ENCODE measurements at regions not wholly inside any gene's neighbourhood (a gene's known extent, or its start where the extent isn't known, plus 50 kb on each side); places are given as distances from the start of the nearest gene placed in this dataset.

- no peak overlapping the region for H3K9ac ChIP-seq (ENCODE audit: low read length)
- no peaks in the 10 kb centered on the region for H3K36me3 ChIP-seq (ENCODE audit: insufficient read depth, low read length)
- TF ChIP-seq CTCF (IDR thresholded peaks at IDR 0.05; ENCODE audit: low read length), result no peak
- TF ChIP-seq EZH2 (IDR thresholded peaks at IDR 0.05; ENCODE audit: borderline replicate concordance, low read length), result no peak
- no peaks in the 10 kb centered on the region for H3K9me2 ChIP-seq (ENCODE audit: low read depth, low read length)
- H3K4me1 ChIP-seq (ENCODE audit: insufficient read depth, low read length, severe bottlenecking), result no peaks in the 10 kb centered on the region
- H2AFZ ChIP-seq (ENCODE audit: low read length), result no peak overlapping the region
- no peak overlapping the region for H3K4me2 ChIP-seq (ENCODE audit: low read length)
- no peak overlapping the region for H3K27ac ChIP-seq (ENCODE audit: low read depth, low read length, poor library complexity, severe bottlenecking)
- H4K20me1 ChIP-seq (ENCODE audit: insufficient read depth, low read length), result no peaks in the 10 kb centered on the region
- H3K79me2 ChIP-seq (ENCODE audit: insufficient read depth, low read length), result no peaks in the 10 kb centered on the region
- no peaks in the 10 kb centered on the region for H3F3A ChIP-seq (ENCODE audit: insufficient read depth, low read length)
- no peaks in the 10 kb centered on the region for H3K9me3 ChIP-seq (ENCODE audit: low read length)
- no peak overlapping the region for H3K4me3 ChIP-seq (ENCODE audit: low read depth, low read length, poor library complexity, severe bottlenecking)
- H3K27me3 ChIP-seq (ENCODE audit: insufficient read depth, low read length), result no peaks in the 10 kb centered on the region
Observed at GRCh38 chr5:57695706-57696388, 213.2 kb upstream of the ACTBL2 start.

- H3K79me2 ChIP-seq (ENCODE audit: insufficient read depth, low read length), result no peaks in the 10 kb centered on the region
- no peaks in the 10 kb centered on the region for H3K4me1 ChIP-seq (ENCODE audit: insufficient read depth, low read length, severe bottlenecking)
- H3K4me2 ChIP-seq (ENCODE audit: low read length), result no peak overlapping the region
- H3K4me3 ChIP-seq (ENCODE audit: low read depth, low read length, poor library complexity, severe bottlenecking), result no peak overlapping the region
- TF ChIP-seq CTCF (IDR thresholded peaks at IDR 0.05; ENCODE audit: low read length), result no peak
- no peaks in the 10 kb centered on the region for H4K20me1 ChIP-seq (ENCODE audit: insufficient read depth, low read length)
- no peaks in the 10 kb centered on the region for H3K36me3 ChIP-seq (ENCODE audit: insufficient read depth, low read length)
- H3K27ac ChIP-seq (ENCODE audit: low read depth, low read length, poor library complexity, severe bottlenecking), result no peak overlapping the region
- no peak overlapping the region for H3K9ac ChIP-seq (ENCODE audit: low read length)
- no peaks in the 10 kb centered on the region for H3K9me2 ChIP-seq (ENCODE audit: low read depth, low read length)
- no peaks in the 10 kb centered on the region for H3K27me3 ChIP-seq (ENCODE audit: insufficient read depth, low read length)
- no peak overlapping the region for H2AFZ ChIP-seq (ENCODE audit: low read length)
- H3K9me3 ChIP-seq (ENCODE audit: low read length), result no peaks in the 10 kb centered on the region
- H3F3A ChIP-seq (ENCODE audit: insufficient read depth, low read length), result no peaks in the 10 kb centered on the region
Observed at GRCh38 chr5:57695179-57695578, 212.6 kb upstream of the ACTBL2 start.

GRCh38 chr5:57693488-57694305, 211.1 kb upstream of the ACTBL2 start:
- Histone ChIP-seq H4K20me1 (ENCODE audit: insufficient read depth, low read length) (no peaks in the 10 kb centered on the region), H3K4me1 (ENCODE audit: insufficient read depth, low read length, severe bottlenecking) (no peaks in the 10 kb centered on the region), H2AFZ (ENCODE audit: low read length) (no peak overlapping the region), H3K9ac (ENCODE audit: low read length) (no peak overlapping the region), H3K79me2 (ENCODE audit: insufficient read depth, low read length) (no peaks in the 10 kb centered on the region), H3K4me3 (ENCODE audit: low read depth, low read length, poor library complexity, severe bottlenecking) (no peak overlapping the region), H3K4me2 (ENCODE audit: low read length) (no peak overlapping the region), H3K9me2 (ENCODE audit: low read depth, low read length) (no peaks in the 10 kb centered on the region), H3F3A (ENCODE audit: insufficient read depth, low read length) (no peaks in the 10 kb centered on the region), H3K27me3 (ENCODE audit: insufficient read depth, low read length) (no peaks in the 10 kb centered on the region), H3K9me3 (ENCODE audit: low read length) (no peaks in the 10 kb centered on the region), H3K27ac (ENCODE audit: low read depth, low read length, poor library complexity, severe bottlenecking) (no peak overlapping the region), H3K36me3 (ENCODE audit: insufficient read depth, low read length) (no peaks in the 10 kb centered on the region)
- TF ChIP-seq EZH2 (IDR thresholded peaks at IDR 0.05; ENCODE audit: borderline replicate concordance, low read length) (no peak), CTCF (IDR thresholded peaks at IDR 0.05; ENCODE audit: low read length) (no peak)
